ENCODE measurements at regions not wholly inside any gene's neighbourhood (a gene's known extent, or its start where the extent isn't known, plus 50 kb on each side); places are given as distances from the start of the nearest gene placed in this dataset.

GRCh38 chr9:7936163-7936562, 136.6 kb upstream of the DMAC1 start:
- no peak for ATAC-seq

GRCh38 chr9:7935681-7936080, 136.1 kb upstream of the DMAC1 start:
- no TSS peak for BruUV-seq (replicated peaks)
- ChIA-PET CTCF (no interaction called here), POLR2A (no interaction called here)
- H3K36me3 ChIP-seq (ENCODE audit: control insufficient read depth, insufficient read depth, low read length) = no peaks in the 10 kb centered on the region
- no peak for ATAC-seq
- H3K9me3 ChIP-seq (ENCODE audit: control insufficient read depth, insufficient read depth, low read depth, low read length) = no peaks in the 10 kb centered on the region
- H3K4me3 ChIP-seq (ENCODE audit: low read depth in 2 of 2, low read length in 2 of 2) = no peak overlapping the region
- in situ Hi-C loops (cut with HindIII; ENCODE audit: low pct_unique_long_range_greater_than_20kb, low sequenced_read_pairs) (no loop called here), intact Hi-C loops (cut with micrococcal nuclease; ENCODE audit: unreplicated experiment) (no loop called here)
- no peaks in the 10 kb centered on the region for H3K27me3 ChIP-seq (ENCODE audit: control insufficient read depth, insufficient read depth, low read length)
- TF ChIP-seq POLR2AphosphoS5 (IDR thresholded peaks at IDR 0.05; ENCODE audit: low read depth, low read length) (no peak), TCF7L2 (IDR thresholded peaks at IDR 0.05; ENCODE audit: low read depth, low read length) (no peak)
- no peak overlapping the region for H3K27ac ChIP-seq (ENCODE audit: low read length)
- H3K4me1 ChIP-seq (ENCODE audit: control insufficient read depth, insufficient read depth, low read length) = no peaks in the 10 kb centered on the region
- no peak for DNase-seq (ENCODE audit: low read depth, low spot score)

More at GRCh38 chr9:7936163-7936562, 136.6 kb upstream of the DMAC1 start:
- H3K27ac ChIP-seq (ENCODE audit: low read length) = no peak overlapping the region
- H3K4me1 ChIP-seq (ENCODE audit: control insufficient read depth, insufficient read depth, low read length) = no peaks in the 10 kb centered on the region
- no peak for DNase-seq (ENCODE audit: low read depth, low spot score)
- no peaks in the 10 kb centered on the region for H3K27me3 ChIP-seq (ENCODE audit: control insufficient read depth, insufficient read depth, low read length)
- intact Hi-C loops (cut with micrococcal nuclease; ENCODE audit: unreplicated experiment) = no loop called here
- POLR2A ChIA-PET = no interaction called here
- H3K9me3 ChIP-seq (ENCODE audit: control insufficient read depth, insufficient read depth, low read depth, low read length) = no peaks in the 10 kb centered on the region
- CTCF ChIA-PET = no interaction called here
- H3K36me3 ChIP-seq (ENCODE audit: control insufficient read depth, insufficient read depth, low read length) = no peaks in the 10 kb centered on the region
- no TSS peak for BruUV-seq (replicated peaks)
- no peak overlapping the region for H3K4me3 ChIP-seq (ENCODE audit: low read depth in 2 of 2, low read length in 2 of 2)
- in situ Hi-C loops (cut with HindIII; ENCODE audit: low pct_unique_long_range_greater_than_20kb, low sequenced_read_pairs) = no loop called here
- no peak for TF ChIP-seq POLR2AphosphoS5 (IDR thresholded peaks at IDR 0.05; ENCODE audit: low read depth, low read length)
- TF ChIP-seq, protein P1, sequence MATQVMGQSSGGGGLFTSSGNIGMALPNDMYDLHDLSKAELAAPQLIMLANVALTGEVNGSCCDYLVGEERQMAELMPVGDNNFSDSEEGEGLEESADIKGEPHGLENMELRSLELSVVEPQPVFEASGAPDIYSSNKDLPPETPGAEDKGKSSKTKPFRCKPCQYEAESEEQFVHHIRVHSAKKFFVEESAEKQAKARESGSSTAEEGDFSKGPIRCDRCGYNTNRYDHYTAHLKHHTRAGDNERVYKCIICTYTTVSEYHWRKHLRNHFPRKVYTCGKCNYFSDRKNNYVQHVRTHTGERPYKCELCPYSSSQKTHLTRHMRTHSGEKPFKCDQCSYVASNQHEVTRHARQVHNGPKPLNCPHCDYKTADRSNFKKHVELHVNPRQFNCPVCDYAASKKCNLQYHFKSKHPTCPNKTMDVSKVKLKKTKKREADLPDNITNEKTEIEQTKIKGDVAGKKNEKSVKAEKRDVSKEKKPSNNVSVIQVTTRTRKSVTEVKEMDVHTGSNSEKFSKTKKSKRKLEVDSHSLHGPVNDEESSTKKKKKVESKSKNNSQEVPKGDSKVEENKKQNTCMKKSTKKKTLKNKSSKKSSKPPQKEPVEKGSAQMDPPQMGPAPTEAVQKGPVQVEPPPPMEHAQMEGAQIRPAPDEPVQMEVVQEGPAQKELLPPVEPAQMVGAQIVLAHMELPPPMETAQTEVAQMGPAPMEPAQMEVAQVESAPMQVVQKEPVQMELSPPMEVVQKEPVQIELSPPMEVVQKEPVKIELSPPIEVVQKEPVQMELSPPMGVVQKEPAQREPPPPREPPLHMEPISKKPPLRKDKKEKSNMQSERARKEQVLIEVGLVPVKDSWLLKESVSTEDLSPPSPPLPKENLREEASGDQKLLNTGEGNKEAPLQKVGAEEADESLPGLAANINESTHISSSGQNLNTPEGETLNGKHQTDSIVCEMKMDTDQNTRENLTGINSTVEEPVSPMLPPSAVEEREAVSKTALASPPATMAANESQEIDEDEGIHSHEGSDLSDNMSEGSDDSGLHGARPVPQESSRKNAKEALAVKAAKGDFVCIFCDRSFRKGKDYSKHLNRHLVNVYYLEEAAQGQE (IDR thresholded peaks at IDR 0.05; ENCODE audit: insufficient read depth in 1 of 2, low read depth in 2 of 2, low read length in 1 of 2) = no peak
- no peak for TF ChIP-seq CTCF (IDR thresholded peaks at IDR 0.05)
- no peak for TF ChIP-seq SIN3A (IDR thresholded peaks at IDR 0.05; ENCODE audit: borderline replicate concordance, insufficient read depth, low read depth, low read length)
- no peak for TF ChIP-seq TCF7L2 (IDR thresholded peaks at IDR 0.05; ENCODE audit: low read depth, low read length)

DNA sequence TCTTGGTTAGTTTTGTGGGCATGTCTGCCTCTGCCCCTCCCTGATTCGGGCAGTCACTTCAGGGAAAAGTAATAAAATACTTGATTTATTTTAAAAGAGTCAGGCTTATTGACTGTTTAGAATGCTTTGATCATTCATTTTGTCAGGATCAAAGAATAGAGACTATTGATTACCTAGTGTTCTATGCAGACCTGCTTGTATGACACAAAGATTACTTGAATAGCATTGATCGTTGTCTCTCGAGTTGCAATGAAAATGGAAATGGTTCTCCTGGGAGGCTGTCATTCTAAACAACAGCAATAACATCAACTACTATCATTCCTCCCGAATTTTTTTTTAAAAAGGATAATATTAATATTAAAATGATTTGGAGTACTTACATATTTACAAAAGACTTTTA, 133.2 kb upstream of the DMAC1 start:
- no peaks in the 10 kb centered on the region for H3K9me3 ChIP-seq (ENCODE audit: control insufficient read depth, insufficient read depth, low read depth, low read length)
- TF ChIP-seq POLR2AphosphoS5 (IDR thresholded peaks at IDR 0.05; ENCODE audit: low read depth, low read length) = no peak
- TF ChIP-seq, protein P1 (IDR thresholded peaks at IDR 0.05; ENCODE audit: insufficient read depth in 1 of 2, low read depth in 2 of 2, low read length in 1 of 2) = no peak
- TF ChIP-seq TCF7L2 (IDR thresholded peaks at IDR 0.05; ENCODE audit: low read depth, low read length) = no peak
- no peak for TF ChIP-seq SIN3A (IDR thresholded peaks at IDR 0.05; ENCODE audit: borderline replicate concordance, insufficient read depth, low read depth, low read length)
- no peak for TF ChIP-seq CTCF (IDR thresholded peaks at IDR 0.05)
- no TSS peak for BruUV-seq (replicated peaks)
- POLR2A ChIA-PET = no interaction called here
- H3K27me3 ChIP-seq (ENCODE audit: control insufficient read depth, insufficient read depth, low read length) = no peaks in the 10 kb centered on the region
- no peak for ATAC-seq
- no peak for DNase-seq (ENCODE audit: low read depth, low spot score)
- CTCF ChIA-PET = no interaction called here
- no peaks in the 10 kb centered on the region for H3K36me3 ChIP-seq (ENCODE audit: control insufficient read depth, insufficient read depth, low read length)
- H3K4me1 ChIP-seq (ENCODE audit: control insufficient read depth, insufficient read depth, low read length) = no peaks in the 10 kb centered on the region
- H3K27ac ChIP-seq (ENCODE audit: low read length) = no peak overlapping the region
- in situ Hi-C loops (cut with HindIII; ENCODE audit: low pct_unique_long_range_greater_than_20kb, low sequenced_read_pairs) = no loop called here
- H3K4me3 ChIP-seq (ENCODE audit: low read depth in 2 of 2, low read length in 2 of 2) = no peak overlapping the region
- intact Hi-C loops (cut with micrococcal nuclease; ENCODE audit: unreplicated experiment) = no loop called here

Data from Panc1 (cell line).